ENCODE measurements at regions not wholly inside any gene's neighbourhood (a gene's known extent, or its start where the extent isn't known, plus 50 kb on each side); places are given as distances from the start of the nearest gene placed in this dataset.

- Mint-ChIP-seq H3K27ac (no peak overlapping the region), H3K36me3 (ENCODE audit: insufficient read depth in 1 of 3, low read depth in 3 of 3) (peaks cover 7 to 51% (median 16%) of the 10 kb centered on the region in 3 experiments)
Measured at GRCh38 chr3:83928903-83929302, 1029.9 kb upstream of the CADM2 start.

More at GRCh38 chr3:83928903-83929302, 1029.9 kb upstream of the CADM2 start:
- Mint-ChIP-seq H3K27me3 (ENCODE audit: low read depth) (no peaks in the 10 kb centered on the region), H3K4me3 (no peak overlapping the region), H3K9me3 (peaks cover 40 to 55% of the 10 kb centered on the region in 2 experiments), H3K4me1 (no peaks in the 10 kb centered on the region)
- Histone ChIP-seq H3K23ac (ENCODE audit: insufficient read length, low read depth, low read length) (no peak overlapping the region), H3K4ac (ENCODE audit: low read depth, low read length) (no peak overlapping the region), H3K9ac (ENCODE audit: extremely low read depth, insufficient read length, low read length) (no peak overlapping the region), H3K56ac (ENCODE audit: insufficient read length, low read depth, low read length) (no peak overlapping the region), H2AFZ (ENCODE audit: low read length) (no peak overlapping the region), H2BK15ac (ENCODE audit: low read depth, low read length) (no peak overlapping the region), H3K79me1 (ENCODE audit: insufficient read depth, low read depth, low read length, poor library complexity, severe bottlenecking) (no peaks in the 10 kb centered on the region), H4K91ac (ENCODE audit: insufficient read length, low read depth, low read length) (no peak overlapping the region), H2BK5ac (ENCODE audit: insufficient read length, low read length) (no peak overlapping the region), H3K4me1 (ENCODE audit: insufficient read depth, low read length) (no peaks in the 10 kb centered on the region), H3K9me3 (ENCODE audit: control insufficient read depth, low read depth, low read length) (peaks cover 8% of the 10 kb centered on the region), H3K27ac (ENCODE audit: insufficient read length, low read depth, low read length) (no peak overlapping the region), H3K18ac (ENCODE audit: insufficient read length, low read depth, low read length) (no peak overlapping the region), H3K79me2 (ENCODE audit: insufficient read depth, low read length) (no peaks in the 10 kb centered on the region), H3K14ac (ENCODE audit: insufficient read depth, low read length) (no peak overlapping the region), H3K4me2 (ENCODE audit: insufficient read depth, insufficient read length, low read length) (no peak overlapping the region), H2BK12ac (ENCODE audit: insufficient read length, low read depth, low read length) (no peak overlapping the region), H4K8ac (replicated peaks; ENCODE audit: insufficient read length, low read depth, low read length) (no peak overlapping the region), H2BK20ac (ENCODE audit: low read depth, low read length, poor library complexity, severe bottlenecking) (no peak overlapping the region), H3K23me2 (ENCODE audit: insufficient read length, low read depth, low read length, poor library complexity, severe bottlenecking) (no peaks in the 10 kb centered on the region), H4K5ac (ENCODE audit: insufficient read length, low read depth, low read length) (no peak overlapping the region), H3T11ph (ENCODE audit: low read length) (no peak overlapping the region), H2AK5ac (ENCODE audit: insufficient read length, low read length) (no peak overlapping the region), H3K27me3 (ENCODE audit: insufficient read depth, low read length) (no peaks in the 10 kb centered on the region), H4K20me1 (ENCODE audit: control insufficient read depth, insufficient read depth, insufficient read length) (no peaks in the 10 kb centered on the region), H2BK120ac (ENCODE audit: low read depth, low read length, poor library complexity, severe bottlenecking) (no peak overlapping the region)
- DNase-seq = no peak
- no CpG with 5 or more reads among the region's 2 CpGs for WGBS (ENCODE audit: extremely low coverage, insufficient read length, low lambda C conversion rate)
- TF ChIP-seq, protein P1, sequence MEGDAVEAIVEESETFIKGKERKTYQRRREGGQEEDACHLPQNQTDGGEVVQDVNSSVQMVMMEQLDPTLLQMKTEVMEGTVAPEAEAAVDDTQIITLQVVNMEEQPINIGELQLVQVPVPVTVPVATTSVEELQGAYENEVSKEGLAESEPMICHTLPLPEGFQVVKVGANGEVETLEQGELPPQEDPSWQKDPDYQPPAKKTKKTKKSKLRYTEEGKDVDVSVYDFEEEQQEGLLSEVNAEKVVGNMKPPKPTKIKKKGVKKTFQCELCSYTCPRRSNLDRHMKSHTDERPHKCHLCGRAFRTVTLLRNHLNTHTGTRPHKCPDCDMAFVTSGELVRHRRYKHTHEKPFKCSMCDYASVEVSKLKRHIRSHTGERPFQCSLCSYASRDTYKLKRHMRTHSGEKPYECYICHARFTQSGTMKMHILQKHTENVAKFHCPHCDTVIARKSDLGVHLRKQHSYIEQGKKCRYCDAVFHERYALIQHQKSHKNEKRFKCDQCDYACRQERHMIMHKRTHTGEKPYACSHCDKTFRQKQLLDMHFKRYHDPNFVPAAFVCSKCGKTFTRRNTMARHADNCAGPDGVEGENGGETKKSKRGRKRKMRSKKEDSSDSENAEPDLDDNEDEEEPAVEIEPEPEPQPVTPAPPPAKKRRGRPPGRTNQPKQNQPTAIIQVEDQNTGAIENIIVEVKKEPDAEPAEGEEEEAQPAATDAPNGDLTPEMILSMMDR (conservative IDR thresholded peaks at IDR 0.05) = no peak
